Hepatocyte (in vitro differentiated cells): ENCODE measurements at regions not wholly inside any gene's neighbourhood (a gene's known extent, or its start where the extent isn't known, plus 50 kb on each side); places are given as distances from the start of the nearest gene placed in this dataset.
"Not testable (repeated sequence)": the region's sequence is repeated elsewhere in the genome, so short reads cannot be mapped to it uniquely, and the experiment has no call there.

Experiments
- DNase-seq: peaks from one replicate; pipeline ENCODE4 v3.0.0-alpha.2; 2016; ENCODE audit warnings: low spot score
- H2AFZ ChIP-seq: fragments of 200-600 bp; sonication (generic); 2 replicates; pipeline ENCODE4 v1.6.0; 2016; ENCODE audit warnings: antibody characterized with exemption, mild to moderate bottlenecking
- H3K27ac ChIP-seq: fragments of 200-600 bp; sonication (generic); 2 replicates; pipeline ENCODE4 v1.5.1; 2016; ENCODE audit warnings: mild to moderate bottlenecking
- H3K27me3 ChIP-seq: fragments of 200-600 bp; sonication (generic); 2 replicates; pipeline ENCODE4 v1.6.1; 2016
- H3K36me3 ChIP-seq: fragments of 200-600 bp; sonication (generic); replicated peaks from 2 replicates; pipeline ENCODE4 v1.5.1; 2016; ENCODE audit warnings: low read depth; ENCODE audit not compliant: insufficient read depth
- H3K4me1 ChIP-seq: fragments of 200-600 bp; sonication (generic); 2 replicates; pipeline ENCODE4 v1.5.1; 2016; ENCODE audit warnings: mild to moderate bottlenecking, moderate library complexity; ENCODE audit not compliant: insufficient read depth
- H3K4me2 ChIP-seq: fragments of 200-600 bp; sonication (generic); 2 replicates; pipeline ENCODE4 v1.6.0; 2016
- H3K4me3 ChIP-seq: fragments of 200-600 bp; sonication (generic); 2 replicates; pipeline ENCODE4 v1.5.1; 2016; ENCODE audit warnings: mild to moderate bottlenecking
- H3K79me2 ChIP-seq: fragments of 200-600 bp; sonication (generic); 2 replicates; pipeline ENCODE4 v1.6.0; 2017; ENCODE audit warnings: mild to moderate bottlenecking
- H3K9me2 ChIP-seq: fragments of 200-600 bp; sonication (generic); replicated peaks from 2 replicates; pipeline ENCODE4 v1.6.0; 2017; ENCODE audit warnings: mild to moderate bottlenecking; ENCODE audit not compliant: insufficient read depth
- H3K9me3 ChIP-seq: fragments of 200-600 bp; sonication (generic); 2 replicates; pipeline ENCODE4 v1.5.1; 2016; ENCODE audit warnings: low read depth, mild to moderate bottlenecking
- H4K20me1 ChIP-seq: fragments of 200-600 bp; sonication (generic); 2 replicates; pipeline ENCODE4 v1.6.0; 2016; ENCODE audit warnings: mild to moderate bottlenecking; ENCODE audit not compliant: insufficient read depth, poor library complexity, severe bottlenecking
- CTCF ChIP-seq: fragments of 200-600 bp; sonication (generic); IDR thresholded peaks from 2 replicates; pipeline ENCODE4 v1.5.1; 2016; ENCODE audit warnings: antibody characterized with exemption, mild to moderate bottlenecking; ENCODE audit not compliant: poor library complexity
- EZH2 ChIP-seq: fragments of 200-600 bp; sonication (generic); IDR thresholded peaks from 2 replicates; pipeline ENCODE4 v1.6.1; 2016; ENCODE audit warnings: antibody characterized with exemption, mild to moderate bottlenecking, borderline replicate concordance
- EZH2phosphoT487 ChIP-seq: fragments of 200-600 bp; sonication (generic); IDR thresholded peaks from one replicate; pipeline ENCODE4 v1.6.1; 2018; ENCODE audit warnings: antibody characterized with exemption, mild to moderate bottlenecking, low read depth, moderate library complexity; ENCODE audit not compliant: unreplicated experiment, severe bottlenecking
- WGBS: methylation state at CpG from one replicate; pipeline ENCODE4 v1.1.6; 2016; ENCODE audit warnings: low lambda C conversion rate; ENCODE audit errors: missing lambda C conversion rate; 5-methylcytosine and 5-hydroxymethylcytosine counted together

DNA sequence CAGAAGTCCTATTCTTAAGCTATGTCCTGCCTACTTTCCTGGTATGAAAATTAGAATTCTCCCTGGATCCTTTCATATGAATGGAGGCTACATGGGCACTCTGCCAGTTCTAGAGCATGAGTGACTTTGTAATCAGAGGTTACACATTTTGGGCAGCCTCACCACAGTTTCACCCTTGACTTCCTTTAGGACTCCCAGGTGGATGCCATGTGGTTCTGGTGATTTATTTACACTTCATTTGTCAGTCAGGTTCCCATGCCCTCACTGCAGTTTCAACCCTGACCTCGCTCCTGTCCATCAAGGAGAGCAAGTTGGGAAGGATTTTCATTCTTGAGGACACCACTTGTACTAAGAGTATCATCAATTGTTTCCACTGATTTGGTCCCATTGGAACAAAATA lies 344.4 kb upstream of the FRG2C start:
- DNase-seq, H2AFZ ChIP-seq, H3K4me2 ChIP-seq, H4K20me1 ChIP-seq, H3K27ac ChIP-seq, H3K9me2 ChIP-seq, H3K27me3 ChIP-seq, H3K9me3 ChIP-seq, H3K79me2 ChIP-seq, H3K4me3 ChIP-seq, H3K4me1 ChIP-seq, H3K36me3 ChIP-seq: not testable (repeated sequence)
- WGBS = 94% methylated on average over 1 of the region's 1 CpG

DNA sequence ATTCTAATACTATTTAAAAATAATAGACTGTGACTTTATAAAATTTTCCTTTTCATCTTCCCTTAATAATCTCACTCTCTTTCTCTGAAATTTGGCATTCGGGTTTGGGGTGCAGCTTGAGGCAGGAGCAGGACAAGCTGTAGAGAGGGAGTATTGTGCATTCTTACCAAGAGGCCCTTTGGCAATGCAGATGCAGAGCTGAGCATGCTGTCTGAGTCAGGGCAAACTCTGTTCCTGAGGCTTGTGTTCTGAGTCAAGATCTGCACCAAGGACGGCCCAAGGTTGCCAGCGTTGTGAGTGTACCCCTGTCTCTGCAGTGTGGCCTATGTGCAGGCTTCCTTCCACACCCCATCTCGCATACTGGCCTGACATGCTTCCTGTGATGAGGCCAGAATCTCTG lies 343.8 kb upstream of the FRG2C start:
- Histone ChIP-seq H3K27me3 (no peaks in the 10 kb centered on the region), H3K9me2 (no peaks in the 10 kb centered on the region), H3K36me3 (no peaks in the 10 kb centered on the region), H3K4me3 (no peak overlapping the region), H3K27ac (no peak overlapping the region), H3K79me2 (no peaks in the 10 kb centered on the region), H3K4me1 (no peaks in the 10 kb centered on the region), H3K9me3 (no peaks in the 10 kb centered on the region), H4K20me1 (no peaks in the 10 kb centered on the region), H2AFZ (no peak overlapping the region), H3K4me2 (no peak overlapping the region)
- no peak for DNase-seq
- TF ChIP-seq EZH2phosphoT487 = no peak
- TF ChIP-seq EZH2 = no peak
- no peak for TF ChIP-seq CTCF
- 89% methylated on average over 4 of the region's 4 CpGs for WGBS

GRCh38 chr3:75321060-75321459 lies 343.1 kb upstream of the FRG2C start:
- Histone ChIP-seq H2AFZ (no peak overlapping the region), H3K9me3 (no peaks in the 10 kb centered on the region), H3K27ac (no peak overlapping the region), H3K36me3 (no peaks in the 10 kb centered on the region), H3K9me2 (no peaks in the 10 kb centered on the region), H4K20me1 (no peaks in the 10 kb centered on the region), H3K4me1 (no peaks in the 10 kb centered on the region), H3K27me3 (no peaks in the 10 kb centered on the region), H3K4me2 (no peak overlapping the region), H3K79me2 (no peaks in the 10 kb centered on the region), H3K4me3 (no peak overlapping the region)
- WGBS = 90% methylated on average over 3 of the region's 3 CpGs
- no peak for TF ChIP-seq CTCF
- TF ChIP-seq EZH2phosphoT487 = no peak
- no peak for TF ChIP-seq EZH2
- no peak for DNase-seq

DNA sequence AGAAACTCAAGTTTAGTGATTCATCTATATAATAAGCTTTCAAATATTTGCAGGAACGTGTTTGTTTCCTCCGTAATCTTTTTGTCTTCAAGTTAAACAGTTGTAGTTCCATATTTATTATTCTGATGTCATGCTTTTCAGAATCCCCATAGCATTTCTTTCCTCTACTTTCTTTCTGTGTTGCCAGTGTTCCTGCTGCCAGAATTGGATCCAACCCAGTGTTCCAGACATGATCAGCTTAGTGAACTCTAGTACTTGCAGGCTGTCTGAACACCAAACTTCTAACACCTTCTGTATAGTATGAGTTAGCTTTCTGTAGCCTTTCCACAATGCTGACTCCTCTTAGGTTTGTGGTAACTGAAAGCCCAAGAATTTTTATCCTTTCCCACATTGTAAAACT lies 340.2 kb upstream of the FRG2C start:
- DNase-seq, H3K4me1 ChIP-seq, H3K9me3 ChIP-seq, H3K36me3 ChIP-seq, H4K20me1 ChIP-seq, H3K79me2 ChIP-seq, H3K4me2 ChIP-seq, H3K27ac ChIP-seq, H3K4me3 ChIP-seq, H3K9me2 ChIP-seq, H3K27me3 ChIP-seq, H2AFZ ChIP-seq: not testable (repeated sequence)
- 51% methylated on average over 2 of the region's 2 CpGs for WGBS

DNA sequence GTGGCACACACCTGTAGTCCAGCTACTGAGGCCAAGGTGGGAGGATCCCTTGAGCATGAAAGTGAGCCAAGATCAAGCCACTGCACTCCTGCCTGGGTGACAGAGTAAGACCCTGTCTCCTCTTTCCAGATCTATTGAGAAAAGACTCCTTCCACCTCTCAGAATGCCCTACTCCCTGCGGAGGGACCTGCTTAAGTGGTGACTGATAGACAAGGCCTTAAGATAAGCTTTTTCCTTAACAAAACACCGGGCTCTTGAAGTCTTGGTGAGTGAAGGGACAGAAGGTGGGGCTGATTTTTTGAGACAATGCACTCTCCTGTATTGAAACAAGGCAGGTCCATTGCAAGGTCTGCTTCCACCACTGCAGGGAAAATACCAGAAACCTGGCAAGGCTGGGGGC lies 338.4 kb upstream of the FRG2C start:
- Histone ChIP-seq H3K9me3 (no peaks in the 10 kb centered on the region), H3K79me2 (no peaks in the 10 kb centered on the region), H4K20me1 (no peaks in the 10 kb centered on the region), H3K4me3 (no peak overlapping the region), H3K9me2 (no peaks in the 10 kb centered on the region), H3K4me1 (peaks cover 7% of the 10 kb centered on the region), H3K27me3 (no peaks in the 10 kb centered on the region), H3K36me3 (no peaks in the 10 kb centered on the region), H3K4me2 (no peak overlapping the region), H3K27ac (no peak overlapping the region), H2AFZ (no peak overlapping the region)
- 51% methylated on average over 2 of the region's 2 CpGs for WGBS
- TF ChIP-seq EZH2 (no peak), CTCF (no peak), EZH2phosphoT487 (no peak)
- no peak for DNase-seq
